Muscle layer of duodenum (tissue), 2 donors: ENCODE measurements at regions not wholly inside any gene's neighbourhood (a gene's known extent, or its start where the extent isn't known, plus 50 kb on each side); places are given as distances from the start of the nearest gene placed in this dataset.

Source experiments
- H3K27ac ChIP-seq: one replicate; pipeline ENCODE4 v1.7.0; 2013; ENCODE audit warnings: mild to moderate bottlenecking, low read length
- H3K27me3 ChIP-seq: one replicate; pipeline ENCODE4 v1.7.0; 2013; ENCODE audit warnings: low read depth, mild to moderate bottlenecking, control low read depth, low read length
- H3K36me3 ChIP-seq, 2 donors: one replicate each; pipeline ENCODE4 v1.7.0; 2013; ENCODE audit warnings: low read length in 2 of 2, control low read depth in 1 of 2, mild to moderate bottlenecking in 1 of 2; ENCODE audit not compliant: insufficient read depth in 2 of 2, control insufficient read depth in 1 of 2
- H3K4me1 ChIP-seq, 2 donors: one replicate each; pipeline ENCODE4 v1.7.0; 2013; ENCODE audit warnings: low read length in 2 of 2, mild to moderate bottlenecking in 2 of 2, control low read depth in 1 of 2, moderate library complexity in 1 of 2; ENCODE audit not compliant: insufficient read depth in 2 of 2, control insufficient read depth in 1 of 2
- H3K4me3 ChIP-seq, 2 donors: one replicate each; pipeline ENCODE4 v1.7.0; 2013; ENCODE audit warnings: low read length in 2 of 2, low read depth in 1 of 2, mild to moderate bottlenecking in 1 of 2
- H3K9me3 ChIP-seq, 2 donors: one replicate each; pipeline ENCODE4 v1.7.0; 2013; ENCODE audit warnings: low read length in 2 of 2, control low read depth in 1 of 2, mild to moderate bottlenecking in 1 of 2; ENCODE audit not compliant: control insufficient read depth in 1 of 2
- donor health status: healthy.

GRCh38 chr22:27397954-27398342, 403.6 kb downstream of the MN1 start:
- no peak overlapping the region for H3K27ac ChIP-seq
- no peaks in the 10 kb centered on the region for H3K9me3 ChIP-seq

GRCh38 chr22:27399161-27399560, 402.4 kb downstream of the MN1 start:
- H3K27ac ChIP-seq: no peak overlapping the region
- no peak overlapping the region for H3K4me3 ChIP-seq
- H3K27me3 ChIP-seq: no peaks in the 10 kb centered on the region
- H3K4me1 ChIP-seq: no peaks in the 10 kb centered on the region
- H3K36me3 ChIP-seq: no peaks in the 10 kb centered on the region
- no peaks in the 10 kb centered on the region for H3K9me3 ChIP-seq

More at GRCh38 chr22:27397954-27398342, 403.6 kb downstream of the MN1 start:
- Histone ChIP-seq H3K36me3 (no peaks in the 10 kb centered on the region), H3K4me3 (no peak overlapping the region), H3K4me1 (no peaks in the 10 kb centered on the region), H3K27me3 (no peaks in the 10 kb centered on the region)

GRCh38 chr22:27400811-27401210, 400.7 kb downstream of the MN1 start:
- Histone ChIP-seq H3K4me3 (no peak overlapping the region), H3K36me3 (no peaks in the 10 kb centered on the region), H3K27ac (no peak overlapping the region), H3K9me3 (no peaks in the 10 kb centered on the region), H3K4me1 (no peaks in the 10 kb centered on the region), H3K27me3 (no peaks in the 10 kb centered on the region)

GRCh38 chr22:27401321-27401720, 400.2 kb downstream of the MN1 start:
- Histone ChIP-seq H3K27me3 (no peaks in the 10 kb centered on the region), H3K9me3 (no peaks in the 10 kb centered on the region), H3K4me3 (no peak overlapping the region), H3K27ac (no peak overlapping the region), H3K4me1 (no peaks in the 10 kb centered on the region), H3K36me3 (no peaks in the 10 kb centered on the region)

- no peaks in the 10 kb centered on the region for H3K36me3 ChIP-seq
- no peak overlapping the region for H3K27ac ChIP-seq
- H3K4me1 ChIP-seq: no peaks in the 10 kb centered on the region
- H3K4me3 ChIP-seq: no peak overlapping the region
- no peaks in the 10 kb centered on the region for H3K9me3 ChIP-seq
- H3K27me3 ChIP-seq: no peaks in the 10 kb centered on the region
These were observed 397.1 kb downstream of the MN1 start for GRCh38 chr22:27404441-27404840.

- Histone ChIP-seq H3K4me3 (no peak overlapping the region), H3K9me3 (no peaks in the 10 kb centered on the region), H3K4me1 (no peaks in the 10 kb centered on the region), H3K27ac (no peak overlapping the region), H3K36me3 (no peaks in the 10 kb centered on the region), H3K27me3 (no peaks in the 10 kb centered on the region)
These were observed 395.7 kb downstream of the MN1 start for GRCh38 chr22:27405672-27406388.

- Histone ChIP-seq H3K4me3 (no peak overlapping the region), H3K27ac (no peak overlapping the region), H3K4me1 (no peaks in the 10 kb centered on the region), H3K9me3 (no peaks in the 10 kb centered on the region), H3K36me3 (no peaks in the 10 kb centered on the region), H3K27me3 (no peaks in the 10 kb centered on the region)
These were observed 395.1 kb downstream of the MN1 start for GRCh38 chr22:27406389-27406861.

GRCh38 chr22:27407369-27407985, 394.1 kb downstream of the MN1 start:
- H3K36me3 ChIP-seq: no peaks in the 10 kb centered on the region
- no peak overlapping the region for H3K27ac ChIP-seq
- no peaks in the 10 kb centered on the region for H3K4me1 ChIP-seq
- no peaks in the 10 kb centered on the region for H3K9me3 ChIP-seq
- no peaks in the 10 kb centered on the region for H3K27me3 ChIP-seq
- no peak overlapping the region for H3K4me3 ChIP-seq

- H3K4me1 ChIP-seq: no peaks in the 10 kb centered on the region
- H3K36me3 ChIP-seq: no peaks in the 10 kb centered on the region
- no peak overlapping the region for H3K4me3 ChIP-seq
- no peak overlapping the region for H3K27ac ChIP-seq
- no peaks in the 10 kb centered on the region for H3K9me3 ChIP-seq
- no peaks in the 10 kb centered on the region for H3K27me3 ChIP-seq
These were observed 393.5 kb downstream of the MN1 start for GRCh38 chr22:27408068-27408467.

- H3K27me3 ChIP-seq: no peaks in the 10 kb centered on the region
- no peak overlapping the region for H3K27ac ChIP-seq
- no peak overlapping the region for H3K4me3 ChIP-seq
- no peaks in the 10 kb centered on the region for H3K4me1 ChIP-seq
- no peaks in the 10 kb centered on the region for H3K36me3 ChIP-seq
- H3K9me3 ChIP-seq: no peaks in the 10 kb centered on the region
These were observed 392.3 kb downstream of the MN1 start for GRCh38 chr22:27409299-27409698.

- Histone ChIP-seq H3K27ac (no peak overlapping the region), H3K4me3 (no peak overlapping the region), H3K9me3 (no peaks in the 10 kb centered on the region), H3K4me1 (no peaks in the 10 kb centered on the region), H3K36me3 (no peaks in the 10 kb centered on the region), H3K27me3 (no peaks in the 10 kb centered on the region)
These were observed 388.6 kb downstream of the MN1 start for GRCh38 chr22:27412866-27413445.
